ENCODE measurements at regions not wholly inside any gene's neighbourhood (a gene's known extent, or its start where the extent isn't known, plus 50 kb on each side); places are given as distances from the start of the nearest gene placed in this dataset.
"Not testable (repeated sequence)": the region's sequence is repeated elsewhere in the genome, so short reads cannot be mapped to it uniquely, and the experiment has no call there.

GRCh38 chr2:225231900-225232299 is 167.6 kb upstream of the NYAP2 start:
- ChIA-PET POLR2A (no interaction called here), CTCF (no interaction called here)
- Histone ChIP-seq H3K4me3 (ENCODE audit: low read depth, low read length) (no peak overlapping the region), H3K27me3 (replicated peaks; ENCODE audit: control insufficient read depth, insufficient read depth, low read length) (no peaks in the 10 kb centered on the region), H3K36me3 (ENCODE audit: control insufficient read depth, insufficient read depth, low read length) (no peaks in the 10 kb centered on the region), H3K4me1 (no peaks in the 10 kb centered on the region), H3K9me3 (no peaks in the 10 kb centered on the region)
- Mint-ChIP-seq H3K27me3 (ENCODE audit: insufficient read depth, unreplicated experiment) (peaks cover 4% of the 10 kb centered on the region), H3K4me3 (ENCODE audit: unreplicated experiment) (no peak overlapping the region), H3K36me3 (ENCODE audit: insufficient read depth, unreplicated experiment) (no peaks in the 10 kb centered on the region), H3K4me1 (ENCODE audit: low read depth, unreplicated experiment) (no peaks in the 10 kb centered on the region), H3K27ac (ENCODE audit: unreplicated experiment) (no peak overlapping the region), H3K9me3 (ENCODE audit: unreplicated experiment) (no peaks in the 10 kb centered on the region)
- intact Hi-C loops (cut with micrococcal nuclease; ENCODE audit: unreplicated experiment) = no loop called here
- no TSS peak for BruUV-seq (replicated peaks)
- TF ChIP-seq CTCF (IDR thresholded peaks at IDR 0.05; ENCODE audit: insufficient read depth in 1 of 2, low read depth in 1 of 2, low read length in 1 of 2, severe bottlenecking in 1 of 2, unreplicated experiment in 1 of 2) = no peak
- no peak for DNase-seq

- H3K9me3 Mint-ChIP-seq (ENCODE audit: unreplicated experiment); CTCF ChIA-PET; intact Hi-C loops (cut with micrococcal nuclease; ENCODE audit: unreplicated experiment); H3K27me3 ChIP-seq (replicated peaks; ENCODE audit: control insufficient read depth, insufficient read depth, low read length); H3K9me3 ChIP-seq; DNase-seq; H3K4me3 Mint-ChIP-seq (ENCODE audit: unreplicated experiment); H3K27me3 Mint-ChIP-seq (ENCODE audit: insufficient read depth, unreplicated experiment); H3K4me3 ChIP-seq (ENCODE audit: low read depth, low read length); H3K27ac Mint-ChIP-seq (ENCODE audit: unreplicated experiment); H3K36me3 Mint-ChIP-seq (ENCODE audit: insufficient read depth, unreplicated experiment); H3K36me3 ChIP-seq (ENCODE audit: control insufficient read depth, insufficient read depth, low read length); H3K4me1 Mint-ChIP-seq (ENCODE audit: low read depth, unreplicated experiment); H3K4me1 ChIP-seq; POLR2A ChIA-PET; BruUV-seq (replicated peaks): not testable (repeated sequence)
Observed at GRCh38 chr2:225229346-225229745, 170.2 kb upstream of the NYAP2 start.

GRCh38 chr2:225226441-225226840 is 173.1 kb upstream of the NYAP2 start:
- no TSS peak for BruUV-seq (replicated peaks)
- no peak for TF ChIP-seq CTCF (IDR thresholded peaks at IDR 0.05; ENCODE audit: insufficient read depth in 1 of 2, low read depth in 1 of 2, low read length in 1 of 2, severe bottlenecking in 1 of 2, unreplicated experiment in 1 of 2)
- DNase-seq = no peak
- Mint-ChIP-seq H3K4me3 (ENCODE audit: unreplicated experiment) (no peak overlapping the region), H3K27ac (ENCODE audit: unreplicated experiment) (no peak overlapping the region), H3K27me3 (ENCODE audit: insufficient read depth, unreplicated experiment) (peaks cover 7% of the 10 kb centered on the region), H3K9me3 (ENCODE audit: unreplicated experiment) (no peaks in the 10 kb centered on the region), H3K4me1 (ENCODE audit: low read depth, unreplicated experiment) (no peaks in the 10 kb centered on the region), H3K36me3 (ENCODE audit: insufficient read depth, unreplicated experiment) (no peaks in the 10 kb centered on the region)
- POLR2A ChIA-PET = no interaction called here
- CTCF ChIA-PET = no interaction called here
- intact Hi-C loops (cut with micrococcal nuclease; ENCODE audit: unreplicated experiment) = no loop called here
- Histone ChIP-seq H3K36me3 (ENCODE audit: control insufficient read depth, insufficient read depth, low read length) (no peaks in the 10 kb centered on the region), H3K27me3 (replicated peaks; ENCODE audit: control insufficient read depth, insufficient read depth, low read length) (no peaks in the 10 kb centered on the region), H3K4me1 (no peaks in the 10 kb centered on the region), H3K4me3 (ENCODE audit: low read depth, low read length) (no peak overlapping the region), H3K9me3 (no peaks in the 10 kb centered on the region)

- H3K27ac Mint-ChIP-seq (ENCODE audit: unreplicated experiment) = no peak overlapping the region
- Histone ChIP-seq H3K36me3 (ENCODE audit: control insufficient read depth, insufficient read depth, low read length) (no peaks in the 10 kb centered on the region), H3K4me1 (no peaks in the 10 kb centered on the region), H3K9me3 (no peaks in the 10 kb centered on the region), H3K4me3 (ENCODE audit: low read depth, low read length) (no peak overlapping the region), H3K27me3 (replicated peaks; ENCODE audit: control insufficient read depth, insufficient read depth, low read length) (no peaks in the 10 kb centered on the region)
- no peaks in the 10 kb centered on the region for H3K4me1 Mint-ChIP-seq (ENCODE audit: low read depth, unreplicated experiment)
- ChIA-PET POLR2A (no interaction called here), CTCF (no interaction called here)
- no peaks in the 10 kb centered on the region for H3K9me3 Mint-ChIP-seq (ENCODE audit: unreplicated experiment)
- no peak overlapping the region for H3K4me3 Mint-ChIP-seq (ENCODE audit: unreplicated experiment)
- H3K27me3 Mint-ChIP-seq (ENCODE audit: insufficient read depth, unreplicated experiment) = peaks cover 3% of the 10 kb centered on the region
- no peaks in the 10 kb centered on the region for H3K36me3 Mint-ChIP-seq (ENCODE audit: insufficient read depth, unreplicated experiment)
- intact Hi-C loops (cut with micrococcal nuclease; ENCODE audit: unreplicated experiment) = no loop called here
- no peak for TF ChIP-seq CTCF (IDR thresholded peaks at IDR 0.05; ENCODE audit: insufficient read depth in 1 of 2, low read depth in 1 of 2, low read length in 1 of 2, severe bottlenecking in 1 of 2, unreplicated experiment in 1 of 2)
- BruUV-seq (replicated peaks) = no TSS peak
- no peak for DNase-seq
Observed at GRCh38 chr2:225223301-225223700, 176.2 kb upstream of the NYAP2 start.
